ENCODE measurements at regions not wholly inside any gene's neighbourhood (a gene's known extent, or its start where the extent isn't known, plus 50 kb on each side); places are given as distances from the start of the nearest gene placed in this dataset.
"Not testable (repeated sequence)": the region's sequence is repeated elsewhere in the genome, so short reads cannot be mapped to it uniquely, and the experiment has no call there.

DNA sequence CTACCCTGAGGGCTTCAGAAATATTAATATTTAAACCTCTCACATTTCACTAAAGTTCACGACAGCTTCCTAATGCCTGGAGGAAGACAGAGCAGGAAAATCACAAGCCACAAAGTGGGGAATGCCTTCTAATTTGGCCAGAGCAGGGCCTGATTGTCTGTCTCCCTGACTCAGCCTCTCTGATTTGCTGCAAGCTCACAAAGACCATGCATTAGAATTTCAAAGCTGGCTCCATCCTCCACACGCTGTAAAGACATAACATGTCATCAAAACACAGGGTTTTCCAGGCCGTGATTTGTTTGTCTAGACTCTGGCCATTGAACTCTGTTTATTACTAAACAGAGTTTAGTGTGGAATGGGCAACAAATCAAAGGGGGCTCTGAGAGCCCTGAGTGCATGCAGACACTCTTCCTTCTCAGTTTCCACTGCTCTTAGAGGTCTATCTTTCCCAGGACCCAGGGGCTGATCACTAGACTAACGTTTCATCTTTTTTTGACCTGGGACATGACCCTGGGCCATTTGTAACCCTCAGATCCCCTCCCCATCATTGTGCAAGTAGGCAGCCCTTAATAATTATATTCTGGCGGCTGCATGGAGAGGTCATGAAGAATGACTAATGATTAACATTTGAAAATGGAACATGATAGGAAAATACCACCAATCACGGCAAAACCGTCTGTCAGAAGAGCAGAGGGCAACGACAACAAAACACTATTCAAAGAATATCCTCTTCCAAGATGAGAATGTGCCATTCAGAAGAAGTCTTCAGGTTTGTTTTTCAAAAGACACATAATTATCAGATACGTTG is 140.2 kb downstream of the ENC1 start:
- DNase-seq (ENCODE audit: low read depth in 2 of 3, low spot score in 2 of 3), result no peak

GRCh38 chr5:74499256-74500050 is 141.1 kb downstream of the ENC1 start:
- no peak for DNase-seq (ENCODE audit: low read depth in 2 of 3, low spot score in 2 of 3)

- DNase-seq (ENCODE audit: low read depth in 2 of 3, low spot score in 2 of 3), result no peak
Measured at GRCh38 chr5:74497706-74498105, 142.8 kb downstream of the ENC1 start.

DNA sequence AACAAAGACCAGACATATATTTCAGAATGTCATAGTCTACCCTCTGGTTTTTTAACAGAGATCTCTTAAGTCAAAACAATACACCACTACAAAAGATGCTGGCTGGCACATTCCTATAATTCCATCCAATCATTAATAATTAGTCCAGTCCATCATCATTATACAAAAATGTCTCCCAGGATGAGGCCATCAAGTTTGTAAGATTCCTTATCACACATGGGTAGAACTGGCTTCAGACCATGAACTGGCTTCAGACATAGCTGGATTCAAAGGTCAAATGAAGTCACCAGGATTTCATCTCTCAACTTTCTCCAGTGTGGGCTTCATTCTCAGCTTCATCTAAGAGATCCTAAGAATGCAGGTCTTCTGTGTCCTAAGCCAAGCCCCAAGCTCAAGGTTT is 147.1 kb downstream of the ENC1 start:
- DNase-seq (ENCODE audit: low read depth in 2 of 3, low spot score in 2 of 3), result no peak

DNA sequence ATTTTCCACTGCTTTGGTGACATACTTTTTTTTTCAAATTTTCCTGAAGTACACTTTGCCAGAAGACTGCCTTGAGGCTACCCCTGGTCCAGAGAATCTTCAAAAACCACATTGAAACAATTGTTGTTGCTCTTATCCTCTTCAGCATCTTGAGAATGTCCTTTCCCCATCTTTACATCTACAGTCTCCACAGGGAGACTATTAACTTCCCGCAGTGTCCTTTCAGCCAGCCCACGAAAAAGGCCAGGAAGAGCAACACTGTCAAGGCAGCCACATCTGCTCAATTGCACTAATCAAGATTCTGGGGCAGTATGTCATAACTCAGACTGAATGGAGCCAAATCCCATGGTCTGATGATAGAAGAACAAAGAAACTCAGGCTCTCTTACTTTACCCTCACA is 148.3 kb downstream of the ENC1 start:
- DNase-seq (ENCODE audit: low read depth in 2 of 3, low spot score in 2 of 3), result no peak

GRCh38 chr5:74491586-74491985 is 148.9 kb downstream of the ENC1 start:
- DNase-seq (ENCODE audit: low read depth in 2 of 3, low spot score in 2 of 3), result no peak

DNA sequence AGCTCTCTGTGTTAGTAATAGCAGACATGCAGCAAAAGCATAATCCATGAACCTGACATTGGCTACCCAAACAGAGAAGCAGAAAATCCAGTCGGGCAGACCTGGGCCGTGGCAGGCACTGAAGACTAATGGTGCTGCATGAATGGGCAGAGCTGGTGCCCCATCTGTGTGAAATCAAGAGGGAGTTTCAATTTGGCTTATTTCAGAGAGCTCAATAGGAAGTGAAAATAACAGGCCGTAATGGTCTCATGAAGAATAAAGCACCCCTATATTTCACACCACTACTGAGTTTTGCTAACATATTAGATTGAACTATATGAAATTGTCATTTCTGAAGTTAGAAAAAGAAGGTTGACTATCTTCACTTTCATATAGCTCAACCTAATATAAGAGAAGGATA is 149.7 kb downstream of the ENC1 start:
- DNase-seq (ENCODE audit: low read depth in 2 of 3, low spot score in 2 of 3), result no peak

DNA sequence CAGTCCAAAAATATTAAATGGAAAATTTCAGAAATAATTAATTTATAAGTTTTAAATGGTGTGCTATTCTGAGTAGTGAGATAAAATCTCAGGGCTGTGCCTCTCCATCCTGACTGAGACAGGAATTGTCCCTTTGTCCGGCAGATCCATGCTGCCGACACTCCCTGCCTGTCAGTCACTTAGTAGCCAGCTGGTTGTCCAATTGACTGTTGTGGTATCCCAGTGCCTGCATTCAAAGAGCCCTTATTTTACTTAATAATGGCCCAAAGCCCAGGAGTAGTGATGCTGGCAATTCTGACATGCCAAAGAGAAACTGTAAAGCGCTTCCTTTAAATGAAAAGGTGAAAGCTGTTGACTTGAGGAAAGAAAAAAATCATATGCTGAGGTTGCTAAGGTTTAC is 157.5 kb downstream of the ENC1 start:
- no peak for DNase-seq (ENCODE audit: low read depth in 2 of 3, low spot score in 2 of 3)

DNA sequence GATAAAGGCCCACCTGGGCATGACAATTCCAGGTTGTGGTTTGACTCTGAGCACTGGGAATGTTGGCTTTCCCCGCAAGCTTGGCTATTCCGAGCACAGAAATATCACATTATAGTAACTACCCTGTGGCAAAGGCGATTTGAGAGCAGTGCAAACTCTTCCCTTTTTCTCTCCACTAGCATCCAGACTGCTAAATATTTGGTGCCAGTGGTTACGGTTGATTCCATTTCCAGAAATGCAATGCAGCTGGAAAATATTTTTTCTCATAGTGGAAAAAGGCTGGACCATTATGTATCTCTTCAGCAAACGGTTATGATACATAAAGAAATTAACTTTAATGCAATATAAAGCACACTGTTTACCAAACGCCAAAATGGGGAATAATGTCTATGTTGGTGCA is 158.0 kb downstream of the ENC1 start:
- no peak for DNase-seq (ENCODE audit: low read depth in 2 of 3, low spot score in 2 of 3)

GRCh38 chr5:74481357-74481756 is 159.2 kb downstream of the ENC1 start:
- not testable (repeated sequence) for DNase-seq (ENCODE audit: low read depth in 2 of 3, low spot score in 2 of 3)

- no peak for DNase-seq (ENCODE audit: low read depth in 2 of 3, low spot score in 2 of 3)
Measured at GRCh38 chr5:74480201-74480600, 160.3 kb downstream of the ENC1 start.

- no peak for DNase-seq (ENCODE audit: low read depth in 2 of 3, low spot score in 2 of 3)
Measured at GRCh38 chr5:74478328-74478727, 162.2 kb downstream of the ENC1 start.

DNA sequence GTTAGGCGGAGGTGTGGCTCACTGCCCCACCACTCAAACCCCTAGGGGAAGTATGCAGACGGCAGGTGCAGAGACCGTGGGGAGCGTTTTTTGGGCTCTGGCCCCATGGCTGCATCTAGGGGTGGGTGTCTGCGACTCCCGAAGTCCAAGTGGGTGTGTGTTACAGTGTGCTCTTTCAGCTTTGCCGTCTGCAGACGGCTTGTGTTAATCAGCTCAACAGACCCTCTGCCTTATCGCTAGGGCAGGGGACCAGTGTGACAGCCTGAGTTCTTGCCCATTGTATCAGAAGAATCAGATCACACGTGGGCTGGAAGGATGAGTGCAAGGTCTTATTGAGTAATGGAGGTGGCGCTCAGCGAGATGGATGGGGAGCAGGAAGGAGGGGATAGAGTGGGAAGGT is 162.8 kb downstream of the ENC1 start:
- DNase-seq (ENCODE audit: low read depth in 2 of 3, low spot score in 2 of 3), result no peak

DNA sequence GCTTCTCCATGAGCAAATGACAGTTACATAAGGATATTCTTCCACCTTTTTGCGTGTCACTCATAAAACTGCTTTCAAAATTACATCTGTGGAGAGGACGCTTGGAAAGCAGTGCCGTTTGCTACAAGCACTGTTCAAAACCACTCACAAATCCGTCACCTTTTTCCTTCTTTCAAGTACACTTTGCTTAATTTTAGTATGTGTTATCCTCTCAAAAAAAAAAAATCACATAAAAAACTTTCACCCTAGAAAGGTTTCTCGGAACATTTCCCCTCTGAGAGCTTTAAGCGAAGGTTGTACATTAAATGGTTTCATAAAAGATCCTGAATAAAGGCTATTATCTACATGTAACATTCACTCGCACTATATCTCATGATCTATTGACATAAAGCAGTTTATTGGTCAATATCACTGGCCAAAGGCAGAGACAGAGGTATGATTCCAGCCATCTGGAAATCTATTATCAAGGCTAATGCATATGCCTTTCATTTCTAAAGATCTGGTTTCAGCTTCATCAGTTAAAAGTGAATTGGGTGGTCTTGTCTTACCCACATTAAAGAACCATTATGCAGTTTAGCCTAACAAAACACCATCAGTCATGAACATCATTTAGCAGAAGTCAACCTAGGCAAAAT is 163.6 kb downstream of the ENC1 start:
- no peak for DNase-seq (ENCODE audit: low read depth in 2 of 3, low spot score in 2 of 3)

- DNase-seq (ENCODE audit: low read depth in 2 of 3, low spot score in 2 of 3), result no peak
Measured at GRCh38 chr5:74476046-74476818, 164.3 kb downstream of the ENC1 start.

- DNase-seq (ENCODE audit: low read depth in 2 of 3, low spot score in 2 of 3), result no peak
Measured at GRCh38 chr5:74471875-74472274, 168.7 kb downstream of the ENC1 start.

DNA sequence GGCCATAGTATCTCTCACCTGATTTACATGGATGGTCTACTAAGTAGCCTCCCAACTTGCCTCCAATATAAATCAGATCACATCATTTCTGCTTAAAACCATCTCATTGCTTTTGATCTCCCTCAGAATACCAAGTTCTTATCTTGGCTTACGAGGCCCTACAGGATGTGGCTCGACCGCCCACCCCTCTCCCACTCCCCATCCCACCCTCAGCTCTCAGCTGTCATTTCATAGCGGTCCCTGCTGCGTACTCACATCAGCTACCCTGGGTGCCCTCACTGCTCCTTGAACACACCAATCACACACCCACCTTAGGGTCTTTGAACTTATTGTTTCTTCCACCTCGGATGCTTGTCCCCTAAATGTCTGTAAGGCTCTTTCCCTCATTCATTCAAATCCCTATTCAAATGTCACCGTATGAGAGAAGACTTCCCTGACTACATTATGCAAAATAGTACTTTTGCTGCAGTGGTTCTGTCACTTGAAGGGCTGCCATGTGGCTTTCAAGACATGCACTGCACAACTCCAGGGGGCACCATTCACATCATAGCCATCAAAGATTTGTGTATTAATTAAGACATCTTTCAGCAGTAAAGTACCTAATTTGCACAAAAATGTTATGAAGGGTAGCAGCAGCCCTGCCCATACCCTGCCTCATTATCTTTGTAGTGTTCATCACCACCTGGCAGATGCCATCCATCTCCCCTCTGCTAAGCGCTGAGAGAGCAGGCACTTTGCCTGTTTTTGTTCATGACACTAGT is 171.1 kb downstream of the ENC1 start:
- DNase-seq (ENCODE audit: low read depth in 2 of 3, low spot score in 2 of 3), result no peak

DNA sequence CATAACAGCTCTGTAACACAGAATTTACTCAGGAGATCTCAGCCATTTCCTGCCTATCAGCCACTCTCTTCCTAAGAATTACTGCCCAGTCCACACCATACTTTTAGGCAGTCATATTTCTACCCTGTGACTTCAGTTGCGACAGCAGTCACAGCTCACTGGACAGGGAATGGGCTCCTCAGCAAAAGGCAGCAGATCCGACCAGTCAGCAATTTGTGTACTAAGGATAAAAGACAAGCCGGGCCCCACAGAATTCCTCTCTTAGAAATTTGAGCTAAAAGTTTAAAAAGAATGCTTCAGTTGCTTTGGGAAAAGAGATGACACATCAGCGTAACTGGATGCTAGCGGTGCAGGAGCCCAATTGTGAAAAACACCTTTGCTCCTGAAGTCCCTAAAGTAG is 172.1 kb downstream of the ENC1 start:
- DNase-seq (ENCODE audit: low read depth in 2 of 3, low spot score in 2 of 3), result no peak

DNA sequence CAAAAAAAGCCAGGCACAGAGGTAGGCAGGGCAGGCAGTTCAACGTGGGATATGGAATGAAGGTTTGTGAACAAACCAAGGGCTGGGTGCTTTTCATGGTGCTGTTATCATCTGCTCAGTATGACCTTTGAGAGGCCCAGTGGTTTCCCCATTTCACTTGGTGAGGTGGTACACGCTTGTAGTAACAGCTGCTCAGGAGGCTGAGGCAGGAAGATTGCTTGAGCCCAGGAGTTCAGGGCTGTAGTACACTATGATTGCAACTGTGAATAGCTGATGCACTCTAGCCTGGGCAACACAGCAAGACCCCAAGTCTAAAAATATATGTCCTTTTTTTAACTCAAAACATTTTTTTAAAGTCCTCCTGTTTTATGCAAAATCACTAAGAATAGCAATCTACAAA is 174.8 kb downstream of the ENC1 start:
- DNase-seq (ENCODE audit: low read depth in 2 of 3, low spot score in 2 of 3), result no peak

GRCh38 chr5:74464512-74465209 is 175.9 kb downstream of the ENC1 start:
- no peak for DNase-seq (ENCODE audit: low read depth in 2 of 3, low spot score in 2 of 3)

Data from activated CD8-positive, alpha-beta memory T cell treated with anti-CD3 and anti-CD28 coated beads for 48 hours (primary cell).